Sigmoid colon (tissue), 6 donors: ENCODE measurements at regions not wholly inside any gene's neighbourhood (a gene's known extent, or its start where the extent isn't known, plus 50 kb on each side); places are given as distances from the start of the nearest gene placed in this dataset.

Source experiments
- DNase-seq: peaks from one replicate; pipeline ENCODE4 v3.0.0-alpha.2; 2019
- H3K27ac ChIP-seq, 4 donors: fragments of 200-600 bp; sonication (generic); one replicate each; pipeline ENCODE4 v1.5.1; 2016 to 2019; ENCODE audit warnings: mild to moderate bottlenecking in 1 of 4
- H3K27me3 ChIP-seq, 3 donors: fragments of 200-600 bp; sonication (generic); one replicate each; pipeline ENCODE4 v1.5.1; 2019; ENCODE audit warnings: mild to moderate bottlenecking in 1 of 3
- H3K36me3 ChIP-seq, 4 donors: fragments of 200-600 bp; sonication (generic); one replicate each; pipeline ENCODE4 v1.5.1; 2016 to 2019
- H3K4me1 ChIP-seq, 4 donors: fragments of 200-600 bp; sonication (generic); one replicate each; pipeline ENCODE4 v1.5.1; 2017 to 2019
- H3K4me3 ChIP-seq, 4 donors: fragments of 200-600 bp; sonication (generic); one replicate each; pipeline ENCODE4 v1.5.1; 2017 to 2019; ENCODE audit warnings: mild to moderate bottlenecking in 2 of 4, moderate library complexity in 1 of 4
- H3K9me3 ChIP-seq, 4 donors: fragments of 200-600 bp in 3 of 4; sonication (generic) in 3 of 4; one replicate each; pipeline versions ENCODE4 v1.5.1 to v1.6.1; 2013 to 2019
- EP300 ChIP-seq, 4 donors: sonication (generic); formaldehyde crosslinking; IDR thresholded peaks; one replicate each; pipeline ENCODE4 v1.6.1; 2017; ENCODE audit warnings: antibody characterized with exemption in 4 of 4
- POLR2A ChIP-seq, 2 donors: fragments of 450-650 bp; IDR thresholded peaks; one replicate each; pipeline ENCODE4 v1.6.1; 2016; ENCODE audit warnings: antibody characterized with exemption in 2 of 2, mild to moderate bottlenecking in 2 of 2, moderate library complexity in 2 of 2
- POLR2AphosphoS5 ChIP-seq, 4 donors: sonication (generic); formaldehyde crosslinking; IDR thresholded peaks; one replicate each; pipeline ENCODE4 v1.6.1; 2017; ENCODE audit warnings: antibody characterized with exemption in 4 of 4
- WGBS, 2 donors: extraction: QIAGEN DNeasy Blood & Tissue Kit; methylation state at CpG; one replicate each; pipeline ENCODE4 v1.1.7; 2013; 5-methylcytosine and 5-hydroxymethylcytosine counted together
- intact Hi-C: fragments of 100-400 bp; cut with DNase I; formaldehyde crosslinking; loops from one replicate; pipeline ENCODE4 v1.15.1; 2023
- TF ChIP-seq, protein P1 (sequence below), 4 experiments: fragments of 450-650 bp in 3 of 4; fragments of 200-600 bp in 1 of 4; IDR thresholded peaks; one replicate each; pipeline ENCODE4 v1.5.1; 2016 to 2019; ENCODE audit warnings: antibody characterized with exemption in 4 of 4, mild to moderate bottlenecking in 3 of 4, moderate library complexity in 2 of 4
- donor health status: healthy with polysubstance abuse.
- donor health status: healthy.

DNA sequence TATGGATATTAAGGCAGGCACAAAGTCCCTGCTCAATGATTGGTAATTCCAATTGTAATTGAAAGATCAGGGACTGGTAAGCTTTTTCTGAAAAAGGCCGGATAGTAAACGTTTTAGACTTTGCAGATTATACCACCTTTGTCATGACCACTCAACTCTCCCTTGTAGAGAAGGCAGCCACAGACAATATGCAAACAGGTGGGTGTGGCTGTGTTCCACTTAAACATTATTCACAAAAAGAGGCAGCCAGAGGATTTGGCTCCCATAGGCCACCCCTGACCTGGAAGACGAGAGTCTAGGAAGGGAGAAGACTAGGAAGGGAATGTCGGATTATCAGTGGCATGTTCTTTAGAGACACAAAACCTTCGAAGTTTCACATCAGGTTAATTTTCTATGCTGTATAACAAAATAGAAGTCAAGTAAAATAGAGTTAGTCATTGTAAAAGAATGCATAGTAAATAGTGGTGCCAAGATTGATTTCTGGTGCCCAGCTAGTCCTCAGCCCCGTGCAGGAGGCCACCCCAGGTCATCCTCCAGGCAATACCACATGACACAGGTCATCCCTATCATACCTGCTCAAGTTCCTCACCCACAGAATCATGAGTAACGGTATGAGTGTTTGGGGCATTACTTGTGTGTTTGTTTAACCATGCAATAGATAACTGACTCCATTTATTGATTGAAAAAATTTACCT, 193.8 kb downstream of the PLPP4 start:
- TF ChIP-seq EP300 (IDR thresholded peaks at IDR 0.05): no peak
- TF ChIP-seq, protein P1, sequence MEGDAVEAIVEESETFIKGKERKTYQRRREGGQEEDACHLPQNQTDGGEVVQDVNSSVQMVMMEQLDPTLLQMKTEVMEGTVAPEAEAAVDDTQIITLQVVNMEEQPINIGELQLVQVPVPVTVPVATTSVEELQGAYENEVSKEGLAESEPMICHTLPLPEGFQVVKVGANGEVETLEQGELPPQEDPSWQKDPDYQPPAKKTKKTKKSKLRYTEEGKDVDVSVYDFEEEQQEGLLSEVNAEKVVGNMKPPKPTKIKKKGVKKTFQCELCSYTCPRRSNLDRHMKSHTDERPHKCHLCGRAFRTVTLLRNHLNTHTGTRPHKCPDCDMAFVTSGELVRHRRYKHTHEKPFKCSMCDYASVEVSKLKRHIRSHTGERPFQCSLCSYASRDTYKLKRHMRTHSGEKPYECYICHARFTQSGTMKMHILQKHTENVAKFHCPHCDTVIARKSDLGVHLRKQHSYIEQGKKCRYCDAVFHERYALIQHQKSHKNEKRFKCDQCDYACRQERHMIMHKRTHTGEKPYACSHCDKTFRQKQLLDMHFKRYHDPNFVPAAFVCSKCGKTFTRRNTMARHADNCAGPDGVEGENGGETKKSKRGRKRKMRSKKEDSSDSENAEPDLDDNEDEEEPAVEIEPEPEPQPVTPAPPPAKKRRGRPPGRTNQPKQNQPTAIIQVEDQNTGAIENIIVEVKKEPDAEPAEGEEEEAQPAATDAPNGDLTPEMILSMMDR (IDR thresholded peaks at IDR 0.05): no peak
- no peak for TF ChIP-seq POLR2AphosphoS5 (IDR thresholded peaks at IDR 0.05)
- no peak for TF ChIP-seq POLR2A (IDR thresholded peaks at IDR 0.05)
- 68 to 86% methylated on average over 7 of the region's 7 CpGs for WGBS, 2 donors

DNA sequence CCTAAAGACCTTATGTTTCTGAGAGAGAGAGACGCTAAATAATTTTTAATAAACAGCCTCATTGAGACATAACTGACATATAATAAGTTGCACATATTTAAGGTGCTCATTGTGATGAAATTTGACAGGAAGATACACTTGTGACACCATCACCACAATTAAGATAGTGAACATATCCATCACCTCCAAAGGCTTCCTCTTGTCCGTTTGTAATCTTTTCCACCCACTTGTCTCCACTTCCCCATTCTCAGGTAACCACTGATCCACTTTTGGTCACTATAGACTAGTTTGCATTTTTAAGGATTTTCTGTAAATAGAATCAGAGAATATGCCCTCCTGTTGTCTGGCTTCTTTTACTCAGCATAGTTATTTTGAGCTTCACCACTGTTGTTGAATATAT, 195.1 kb upstream of the WDR11 start:
- no peaks in the 10 kb centered on the region for H3K9me3 ChIP-seq
- TF ChIP-seq POLR2A (IDR thresholded peaks at IDR 0.05): no peak
- TF ChIP-seq, protein P1 (IDR thresholded peaks at IDR 0.05): no peak
- no peak for TF ChIP-seq POLR2AphosphoS5 (IDR thresholded peaks at IDR 0.05)
- no peak for TF ChIP-seq EP300 (IDR thresholded peaks at IDR 0.05)
- no peak overlapping the region for H3K27ac ChIP-seq
- intact Hi-C loops: no loop called here
- no peak for DNase-seq
- H3K4me1 ChIP-seq: no peaks in the 10 kb centered on the region
- WGBS, 2 donors: 61 to 85% methylated on average over 2 of the region's 2 CpGs
- no peaks in the 10 kb centered on the region for H3K27me3 ChIP-seq
- H3K4me3 ChIP-seq: no peak overlapping the region
- no peaks in the 10 kb centered on the region for H3K36me3 ChIP-seq

More for the DNA sequence above, 193.8 kb downstream of the PLPP4 start:
- Histone ChIP-seq H3K4me1 (no peaks in the 10 kb centered on the region), H3K9me3 (no peaks in the 10 kb centered on the region), H3K36me3 (no peaks in the 10 kb centered on the region), H3K27ac (no peak overlapping the region), H3K4me3 (no peak overlapping the region), H3K27me3 (no peaks in the 10 kb centered on the region)
- intact Hi-C loops: no loop called here
- DNase-seq: no peak

DNA sequence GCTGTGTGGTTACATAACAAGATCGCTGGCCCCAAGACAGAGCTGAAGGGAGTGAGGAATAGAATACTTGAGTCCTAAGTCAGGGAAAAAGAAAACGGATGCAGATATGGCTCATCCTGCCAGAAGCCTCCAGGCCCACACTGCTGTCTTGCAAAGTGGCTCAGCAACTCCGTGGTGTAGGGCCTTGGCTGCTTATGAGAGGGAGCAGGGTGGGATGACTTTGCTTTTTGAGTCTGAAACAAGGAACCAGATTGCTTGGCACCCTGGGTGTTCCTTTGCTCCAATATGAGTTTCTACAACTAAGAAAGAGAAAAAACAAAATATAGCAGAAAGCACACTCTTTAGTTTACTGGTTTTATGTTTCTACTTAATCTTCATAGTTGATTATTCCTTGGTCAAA, 193.8 kb upstream of the WDR11 start:
- no peak overlapping the region for H3K27ac ChIP-seq
- no peak for DNase-seq
- H3K27me3 ChIP-seq: no peaks in the 10 kb centered on the region
- 30 to 53% methylated on average over 3 of the region's 3 CpGs for whole genome bisulfite sequencing, 2 donors
- no peaks in the 10 kb centered on the region for H3K9me3 ChIP-seq
- intact Hi-C loops: no loop called here
- no peaks in the 10 kb centered on the region for H3K4me1 ChIP-seq
- TF ChIP-seq POLR2A (IDR thresholded peaks at IDR 0.05) (no peak), POLR2AphosphoS5 (IDR thresholded peaks at IDR 0.05) (no peak), EP300 (IDR thresholded peaks at IDR 0.05) (no peak)
- TF ChIP-seq, protein P1 (IDR thresholded peaks at IDR 0.05): no peak
- H3K36me3 ChIP-seq: no peaks in the 10 kb centered on the region
- no peak overlapping the region for H3K4me3 ChIP-seq

DNA sequence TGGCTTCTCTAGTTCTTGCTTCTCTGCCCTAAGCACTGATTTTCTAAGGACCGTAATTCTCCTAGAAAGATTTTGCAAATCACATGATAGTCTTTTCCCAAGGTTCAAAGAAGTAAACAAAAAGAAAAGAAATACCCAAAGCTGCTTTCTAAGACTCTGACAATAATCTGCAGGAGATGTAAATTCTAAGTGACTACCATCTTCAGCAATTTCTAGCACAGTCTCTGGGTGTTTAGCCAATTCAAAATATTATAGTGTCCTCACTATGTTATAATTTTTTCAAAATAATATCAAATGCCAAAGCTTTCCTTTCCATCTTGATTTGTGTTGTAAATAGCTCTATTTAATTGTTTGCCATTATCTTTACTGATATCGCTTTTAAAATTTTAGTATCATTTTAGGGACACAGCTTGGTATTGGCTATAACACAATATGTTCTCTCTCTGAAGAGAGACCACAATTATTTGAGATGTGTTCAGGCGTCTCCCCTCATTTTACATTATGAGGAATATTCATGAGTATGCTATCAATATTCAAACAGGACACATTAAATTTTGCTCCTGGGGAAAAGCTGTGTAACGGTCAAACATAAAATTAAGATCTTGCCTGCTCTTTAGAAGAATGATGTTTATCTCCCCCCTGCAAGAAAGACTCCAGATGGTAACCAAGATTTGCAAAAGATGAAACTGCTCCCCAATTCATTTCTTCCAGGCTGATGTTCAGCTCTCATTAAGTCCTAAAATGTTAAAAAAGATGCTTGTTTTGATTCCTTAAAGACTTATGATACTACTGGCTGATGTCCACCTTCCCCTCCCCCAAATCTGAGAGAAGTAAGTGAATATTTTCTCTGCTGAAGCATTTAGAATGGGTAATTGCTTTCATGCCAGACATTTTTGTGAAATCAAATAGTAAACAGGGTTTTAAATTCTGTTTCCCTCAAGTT, 191.9 kb upstream of the WDR11 start:
- H3K9me3 ChIP-seq: no peaks in the 10 kb centered on the region
- 62 to 65% methylated on average over 4 of the region's 4 CpGs for WGBS, 2 donors
- no peaks in the 10 kb centered on the region for H3K27me3 ChIP-seq
- no peaks in the 10 kb centered on the region for H3K36me3 ChIP-seq
- H3K4me3 ChIP-seq: no peak overlapping the region
- no peak for DNase-seq
- H3K27ac ChIP-seq: no peak overlapping the region
- intact Hi-C loops: no loop called here
- TF ChIP-seq POLR2A (IDR thresholded peaks at IDR 0.05) (no peak), EP300 (IDR thresholded peaks at IDR 0.05) (no peak), POLR2AphosphoS5 (IDR thresholded peaks at IDR 0.05) (no peak)
- TF ChIP-seq, protein P1 (IDR thresholded peaks at IDR 0.05): no peak
- no peaks in the 10 kb centered on the region for H3K4me1 ChIP-seq
